Subcutaneous abdominal adipose tissue (tissue), 5 donors: ENCODE measurements at regions not wholly inside any gene's neighbourhood (a gene's known extent, or its start where the extent isn't known, plus 50 kb on each side); places are given as distances from the start of the nearest gene placed in this dataset.

Experiments used
- H3K27ac ChIP-seq: one replicate; pipeline ENCODE4 v1.7.0; 2013; ENCODE audit warnings: low read depth, mild to moderate bottlenecking, inconsistent platforms, low read length, moderate library complexity
- H3K27me3 ChIP-seq, 5 donors: one replicate each; pipeline ENCODE4 v1.7.0; 2013; ENCODE audit warnings: low read length in 5 of 5, inconsistent platforms in 1 of 5; ENCODE audit not compliant: control insufficient read depth in 5 of 5, insufficient read depth in 4 of 5
- H3K36me3 ChIP-seq, 5 donors: one replicate each; pipeline ENCODE4 v1.7.0; 2013; ENCODE audit warnings: low read length in 5 of 5; ENCODE audit not compliant: control insufficient read depth in 5 of 5, insufficient read depth in 5 of 5
- H3K4me1 ChIP-seq, 5 donors: one replicate each; pipeline ENCODE4 v1.7.0; 2013; ENCODE audit warnings: low read length in 5 of 5, mild to moderate bottlenecking in 3 of 5, moderate library complexity in 1 of 5; ENCODE audit not compliant: control insufficient read depth in 5 of 5, insufficient read depth in 5 of 5
- H3K4me3 ChIP-seq, 5 donors: one replicate each; pipeline ENCODE4 v1.7.0; 2013; ENCODE audit warnings: low read length in 5 of 5, low read depth in 1 of 5
- H3K9ac ChIP-seq, 5 donors: one replicate each; pipeline ENCODE4 v1.7.0; 2013; ENCODE audit warnings: low read length in 5 of 5, mild to moderate bottlenecking in 4 of 5, moderate library complexity in 3 of 5
- H3K9me3 ChIP-seq, 5 donors: one replicate each; pipeline ENCODE4 v1.7.0; 2013; ENCODE audit warnings: low read length in 5 of 5; ENCODE audit not compliant: control insufficient read depth in 5 of 5
- donor health status: healthy.
- donor health status: healthy.
- donor health status: healthy.
- donor health status: healthy.
- donor health status: healthy.

DNA sequence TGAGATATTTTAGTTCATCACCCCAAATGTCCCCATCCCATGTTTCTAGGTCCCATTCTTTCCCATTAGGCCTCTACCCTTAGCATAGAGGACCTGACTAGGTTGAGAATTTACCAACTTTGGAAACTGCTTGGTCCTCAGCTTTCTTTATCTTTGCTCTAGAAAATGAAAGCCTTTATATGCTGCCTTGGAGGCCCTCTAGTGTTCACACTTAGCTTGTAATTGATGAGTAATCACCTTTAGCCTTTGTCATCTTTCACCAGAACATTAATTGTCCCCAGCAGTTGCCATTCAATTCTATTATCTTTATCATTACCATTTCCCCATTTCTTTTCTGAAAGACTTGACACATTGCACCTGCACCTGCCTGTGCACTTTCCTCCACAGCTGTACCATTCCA lies 589.2 kb upstream of the NR3C2 start:
- H3K36me3 ChIP-seq: no peaks in the 10 kb centered on the region
- no peak overlapping the region for H3K9ac ChIP-seq
- H3K4me1 ChIP-seq: no peaks in the 10 kb centered on the region
- H3K27me3 ChIP-seq: no peaks in the 10 kb centered on the region
- no peaks in the 10 kb centered on the region for H3K9me3 ChIP-seq
- no peak overlapping the region for H3K4me3 ChIP-seq
- H3K27ac ChIP-seq: no peak overlapping the region

DNA sequence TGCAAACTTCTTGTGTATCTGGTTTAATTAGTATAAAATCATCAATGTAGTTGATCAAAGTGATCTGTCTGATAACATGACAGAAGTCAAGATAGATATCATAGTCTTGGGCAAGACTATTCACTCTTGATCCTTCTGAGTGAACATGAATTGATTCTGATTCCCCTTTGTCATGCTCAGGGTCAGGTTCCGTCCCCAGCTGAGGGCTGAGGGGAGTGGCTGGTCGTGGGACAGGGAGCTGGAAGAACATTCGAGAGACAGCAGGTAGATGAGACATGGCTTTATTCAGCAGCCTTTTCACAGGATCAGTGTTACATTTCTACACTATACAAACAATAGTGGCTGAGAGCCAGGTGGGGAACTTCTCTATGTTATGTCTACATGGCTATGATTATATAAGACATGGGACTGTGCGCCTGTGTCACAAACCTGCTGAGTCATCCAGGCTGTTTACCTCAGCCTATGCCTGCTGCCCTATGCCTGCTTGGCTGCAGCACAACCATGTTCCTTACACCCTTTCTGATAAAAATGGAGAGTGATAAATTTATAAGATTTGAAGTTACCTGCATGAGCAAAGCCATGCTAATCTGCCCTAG lies 586.9 kb upstream of the NR3C2 start:
- Histone ChIP-seq H3K27me3 (no peaks in the 10 kb centered on the region), H3K9ac (no peak overlapping the region), H3K4me3 (no peak overlapping the region)

DNA sequence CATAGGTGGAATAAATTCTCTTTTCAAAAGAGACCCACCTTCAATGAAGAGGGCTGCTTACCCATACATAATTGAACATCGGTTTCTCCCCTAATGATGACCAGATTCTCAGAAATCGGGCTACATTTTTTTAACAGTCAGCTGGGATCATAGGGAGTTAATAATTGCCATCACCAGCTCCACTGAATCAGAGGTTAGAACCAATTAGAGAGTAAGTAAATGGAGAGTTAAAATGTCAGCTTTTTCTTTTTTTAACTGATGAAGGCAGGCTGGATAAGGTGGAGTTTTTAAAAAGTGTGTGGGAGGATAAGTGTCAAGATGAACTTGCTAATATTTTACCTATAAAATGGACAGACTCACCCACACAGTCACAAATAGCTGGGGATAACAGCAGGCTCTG lies 584.5 kb upstream of the NR3C2 start:
- no peaks in the 10 kb centered on the region for H3K4me1 ChIP-seq
- no peak overlapping the region for H3K4me3 ChIP-seq
- no peaks in the 10 kb centered on the region for H3K9me3 ChIP-seq
- H3K27me3 ChIP-seq: no peaks in the 10 kb centered on the region
- no peaks in the 10 kb centered on the region for H3K36me3 ChIP-seq
- H3K27ac ChIP-seq: no peak overlapping the region
- H3K9ac ChIP-seq: no peak overlapping the region

More for the DNA sequence above, 586.9 kb upstream of the NR3C2 start:
- Histone ChIP-seq H3K4me1 (no peaks in the 10 kb centered on the region), H3K9me3 (no peaks in the 10 kb centered on the region), H3K36me3 (no peaks in the 10 kb centered on the region), H3K27ac (no peak overlapping the region)

DNA sequence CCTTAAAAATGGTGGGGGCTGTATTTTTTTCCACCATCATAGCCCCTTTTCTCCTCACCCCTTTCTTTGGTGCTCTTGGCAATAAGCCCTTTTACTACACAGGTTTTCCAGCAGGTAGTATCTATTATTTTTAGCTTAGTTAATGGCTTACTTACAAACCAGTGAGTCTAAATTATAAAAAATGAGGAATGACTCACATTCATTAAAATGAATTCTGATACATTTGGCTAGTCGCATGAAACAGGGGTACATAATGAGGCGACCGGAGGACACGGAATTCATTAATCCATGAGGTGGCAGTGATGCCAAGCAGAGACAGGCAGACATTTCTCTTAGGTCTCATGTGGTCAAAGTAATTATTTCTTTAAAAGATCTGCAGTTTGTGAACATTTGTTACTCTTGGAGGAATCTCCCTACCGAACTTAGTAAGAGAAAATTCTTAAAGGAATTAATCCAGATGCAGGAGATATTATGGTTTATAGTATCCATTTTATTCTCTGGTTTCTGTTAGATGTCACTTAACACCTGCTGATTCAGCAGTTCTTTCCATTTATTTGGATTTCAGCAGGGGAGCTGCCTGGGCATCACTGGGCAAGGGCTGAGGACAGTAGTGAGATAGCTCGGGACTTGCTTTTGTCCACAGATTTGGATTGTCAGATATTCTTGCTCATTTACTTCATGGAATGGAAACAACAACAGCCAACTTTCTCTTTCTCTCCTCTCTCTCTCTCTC lies 575.0 kb upstream of the NR3C2 start:
- no peaks in the 10 kb centered on the region for H3K36me3 ChIP-seq

DNA sequence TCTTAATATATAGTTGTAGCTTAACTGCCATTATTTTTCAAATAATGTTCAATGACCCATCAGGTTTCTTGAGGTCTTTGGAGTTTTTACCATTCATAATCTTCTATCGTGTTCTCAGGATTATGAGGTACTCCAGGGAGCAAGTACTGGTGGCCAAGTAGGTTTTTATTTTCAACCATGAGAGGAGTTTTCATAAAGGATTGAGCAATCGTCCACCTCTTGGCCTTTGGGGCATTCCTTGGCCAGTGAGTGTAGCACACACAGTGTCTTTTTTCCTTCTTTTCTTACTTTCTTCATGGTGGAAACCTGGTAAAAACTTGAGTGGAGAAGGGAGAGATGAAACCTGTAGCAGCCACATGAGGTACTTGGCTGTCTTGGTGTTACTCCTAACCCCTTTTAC lies 567.0 kb upstream of the NR3C2 start:
- H3K9ac ChIP-seq: no peak overlapping the region
- H3K4me3 ChIP-seq: no peak overlapping the region
- H3K4me1 ChIP-seq: peaks cover 0 to 4% (median 0%) of the 10 kb centered on the region in 5 donors
- peaks cover 0 to 8% (median 0%) of the 10 kb centered on the region in 5 donors for H3K9me3 ChIP-seq
- H3K36me3 ChIP-seq: no peaks in the 10 kb centered on the region
- H3K27me3 ChIP-seq: no peaks in the 10 kb centered on the region
- no peak overlapping the region for H3K27ac ChIP-seq

More for the DNA sequence above, 575.0 kb upstream of the NR3C2 start:
- no peak overlapping the region for H3K9ac ChIP-seq
- H3K9me3 ChIP-seq: peaks cover 0 to 3% (median 0%) of the 10 kb centered on the region in 5 donors
- H3K4me3 ChIP-seq: no peak overlapping the region
- H3K27ac ChIP-seq: no peak overlapping the region
- no peaks in the 10 kb centered on the region for H3K4me1 ChIP-seq
- H3K27me3 ChIP-seq: no peaks in the 10 kb centered on the region

DNA sequence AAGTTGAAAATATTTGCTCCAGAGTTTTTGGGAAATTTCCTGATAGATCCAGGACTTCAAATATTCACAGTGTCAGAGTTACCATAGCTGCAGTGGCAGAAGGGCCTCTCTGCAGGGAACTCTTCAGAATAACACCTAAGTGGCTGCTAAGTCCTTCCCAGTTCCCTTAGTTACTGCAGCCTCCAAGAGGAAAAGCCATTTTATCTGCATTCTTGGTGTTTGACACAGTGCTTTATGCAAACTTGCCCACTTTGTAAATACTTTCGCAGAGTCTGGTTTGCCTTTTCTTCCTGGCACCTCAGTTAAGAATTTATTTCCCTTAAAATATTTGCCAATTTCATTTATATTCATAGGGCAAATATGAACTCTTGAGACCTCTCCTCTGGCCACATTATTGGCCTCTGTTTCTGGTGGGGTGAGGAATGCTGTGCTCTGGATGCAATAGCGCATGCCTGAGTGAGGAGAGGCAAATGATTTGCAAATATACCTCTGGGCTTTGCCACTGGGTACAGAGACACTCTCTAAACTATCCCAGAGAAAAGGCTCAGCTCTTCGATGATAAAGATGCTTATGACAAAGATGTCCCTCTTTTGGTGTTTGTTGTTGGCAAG lies 566.3 kb upstream of the NR3C2 start:
- no peak overlapping the region for H3K27ac ChIP-seq
- no peaks in the 10 kb centered on the region for H3K27me3 ChIP-seq
- H3K36me3 ChIP-seq: no peaks in the 10 kb centered on the region
- H3K4me1 ChIP-seq: peaks cover 0 to 4% (median 0%) of the 10 kb centered on the region in 5 donors
- no peak overlapping the region for H3K9ac ChIP-seq
- H3K4me3 ChIP-seq: no peak overlapping the region
- H3K9me3 ChIP-seq: peaks cover 0 to 8% (median 0%) of the 10 kb centered on the region in 5 donors

DNA sequence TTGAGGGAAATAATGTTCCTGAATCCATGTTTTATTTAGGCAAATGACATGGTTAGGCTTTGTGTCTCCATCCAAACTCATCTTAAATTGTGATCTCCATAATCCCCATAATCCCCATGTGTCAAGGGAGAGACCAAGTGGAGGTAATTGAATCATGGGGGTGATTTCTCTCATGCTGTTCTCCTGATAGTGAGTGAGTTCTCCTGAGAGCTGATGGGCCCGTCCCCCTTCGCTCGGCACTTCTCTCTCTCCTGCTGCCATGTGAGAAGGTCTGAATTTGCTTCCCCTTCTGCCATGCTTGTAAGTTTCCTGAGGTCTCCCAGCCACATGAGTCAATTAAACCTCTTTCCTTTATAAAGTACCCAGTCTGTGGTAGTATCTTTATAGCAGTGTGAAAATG lies 563.0 kb upstream of the NR3C2 start:
- no peaks in the 10 kb centered on the region for H3K36me3 ChIP-seq
- no peak overlapping the region for H3K4me3 ChIP-seq
- H3K4me1 ChIP-seq: peaks cover 0 to 4% (median 0%) of the 10 kb centered on the region in 5 donors
- H3K27ac ChIP-seq: no peak overlapping the region
- no peaks in the 10 kb centered on the region for H3K9me3 ChIP-seq
- no peaks in the 10 kb centered on the region for H3K27me3 ChIP-seq
- no peak overlapping the region for H3K9ac ChIP-seq

DNA sequence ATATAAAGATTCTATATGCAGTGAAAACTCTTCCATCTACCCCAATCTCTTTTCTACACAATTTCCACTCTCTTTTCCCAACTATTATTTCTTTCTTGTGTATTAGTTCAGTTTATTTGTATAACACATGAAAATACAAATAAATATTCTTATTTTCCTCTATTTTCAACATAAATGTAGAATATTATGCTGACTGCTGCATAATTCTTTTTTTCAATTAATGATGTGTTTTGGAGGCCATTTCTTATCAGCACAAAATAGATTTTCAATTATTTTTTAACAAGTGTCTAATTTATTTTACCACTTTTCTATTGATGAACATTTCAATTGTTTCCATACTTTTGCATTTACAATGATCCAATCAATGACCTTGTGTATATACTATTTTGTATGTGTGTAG lies 557.7 kb upstream of the NR3C2 start:
- Histone ChIP-seq H3K36me3 (no peaks in the 10 kb centered on the region), H3K9me3 (no peaks in the 10 kb centered on the region), H3K4me1 (no peaks in the 10 kb centered on the region), H3K27ac (no peak overlapping the region), H3K4me3 (no peak overlapping the region), H3K27me3 (no peaks in the 10 kb centered on the region), H3K9ac (no peak overlapping the region)

DNA sequence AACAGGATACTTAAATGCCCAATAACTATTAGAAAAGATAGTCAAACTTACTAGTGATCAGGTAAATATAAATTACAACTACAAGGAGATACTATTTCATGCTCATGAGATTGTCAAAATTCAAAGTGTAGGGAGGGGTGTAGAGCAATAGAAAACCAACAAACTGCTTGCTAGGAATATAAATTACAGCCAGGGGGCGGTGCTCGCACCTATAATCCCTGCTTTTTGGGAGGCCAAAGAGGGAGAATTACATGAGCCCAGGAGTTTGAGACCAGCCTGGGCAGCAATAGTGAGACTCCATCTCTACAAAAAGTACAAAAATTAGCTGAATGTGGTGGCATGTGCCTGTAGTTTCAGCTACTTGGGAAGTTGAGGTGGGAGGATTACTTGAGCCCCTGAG lies 556.5 kb upstream of the NR3C2 start:
- H3K9me3 ChIP-seq: no peaks in the 10 kb centered on the region
- no peaks in the 10 kb centered on the region for H3K36me3 ChIP-seq
- no peak overlapping the region for H3K9ac ChIP-seq
- no peak overlapping the region for H3K4me3 ChIP-seq
- H3K27me3 ChIP-seq: no peaks in the 10 kb centered on the region
- no peak overlapping the region for H3K27ac ChIP-seq
- no peaks in the 10 kb centered on the region for H3K4me1 ChIP-seq

DNA sequence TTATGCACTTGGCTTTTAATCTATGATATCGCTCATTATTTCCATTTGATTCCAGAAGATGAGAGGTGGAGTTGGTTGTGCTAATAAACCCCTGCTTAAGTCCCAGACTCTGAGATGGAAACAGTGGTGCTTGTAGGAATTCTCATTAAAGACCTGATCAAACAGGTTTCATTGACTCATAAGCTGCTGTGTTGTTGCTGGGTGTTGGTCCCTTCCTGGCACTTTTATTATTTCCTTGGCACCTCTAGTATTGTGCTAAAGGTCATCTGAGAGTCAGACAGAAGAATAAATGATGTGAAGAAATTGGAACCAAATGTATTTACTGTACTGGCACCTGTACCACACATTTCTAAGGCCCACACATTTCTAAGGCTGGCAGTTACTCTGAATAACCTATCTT lies 544.7 kb upstream of the NR3C2 start:
- Histone ChIP-seq H3K9ac (no peak overlapping the region), H3K27ac (no peak overlapping the region), H3K27me3 (no peaks in the 10 kb centered on the region), H3K36me3 (no peaks in the 10 kb centered on the region), H3K4me3 (no peak overlapping the region), H3K9me3 (no peaks in the 10 kb centered on the region), H3K4me1 (no peaks in the 10 kb centered on the region)
